ENCODE measurements at regions not wholly inside any gene's neighbourhood (a gene's known extent, or its start where the extent isn't known, plus 50 kb on each side); places are given as distances from the start of the nearest gene placed in this dataset.

DNA sequence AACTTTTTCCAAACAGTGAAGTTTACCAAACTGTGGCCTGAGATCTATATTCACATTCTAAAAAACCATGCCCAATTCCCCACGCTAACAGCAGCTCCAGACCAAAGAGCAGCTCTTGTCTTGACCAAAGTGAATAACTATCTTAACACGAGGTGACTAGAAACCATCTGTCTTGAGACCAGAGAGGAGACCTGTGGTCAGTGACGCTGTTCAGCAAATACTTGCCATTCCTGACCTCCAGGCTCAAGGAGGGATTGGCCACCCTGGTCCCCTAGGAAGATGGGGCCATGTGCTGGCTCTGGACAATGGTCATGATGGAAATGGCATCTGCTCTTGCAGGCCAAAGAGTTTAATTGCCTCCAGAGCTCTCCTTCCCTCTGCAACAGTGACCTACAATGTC is 104.4 kb upstream of the CD93 start:
- H3K27me3 ChIP-seq, result no peaks in the 10 kb centered on the region
- no peak overlapping the region for H3K4me3 ChIP-seq
- TF ChIP-seq, protein P1, sequence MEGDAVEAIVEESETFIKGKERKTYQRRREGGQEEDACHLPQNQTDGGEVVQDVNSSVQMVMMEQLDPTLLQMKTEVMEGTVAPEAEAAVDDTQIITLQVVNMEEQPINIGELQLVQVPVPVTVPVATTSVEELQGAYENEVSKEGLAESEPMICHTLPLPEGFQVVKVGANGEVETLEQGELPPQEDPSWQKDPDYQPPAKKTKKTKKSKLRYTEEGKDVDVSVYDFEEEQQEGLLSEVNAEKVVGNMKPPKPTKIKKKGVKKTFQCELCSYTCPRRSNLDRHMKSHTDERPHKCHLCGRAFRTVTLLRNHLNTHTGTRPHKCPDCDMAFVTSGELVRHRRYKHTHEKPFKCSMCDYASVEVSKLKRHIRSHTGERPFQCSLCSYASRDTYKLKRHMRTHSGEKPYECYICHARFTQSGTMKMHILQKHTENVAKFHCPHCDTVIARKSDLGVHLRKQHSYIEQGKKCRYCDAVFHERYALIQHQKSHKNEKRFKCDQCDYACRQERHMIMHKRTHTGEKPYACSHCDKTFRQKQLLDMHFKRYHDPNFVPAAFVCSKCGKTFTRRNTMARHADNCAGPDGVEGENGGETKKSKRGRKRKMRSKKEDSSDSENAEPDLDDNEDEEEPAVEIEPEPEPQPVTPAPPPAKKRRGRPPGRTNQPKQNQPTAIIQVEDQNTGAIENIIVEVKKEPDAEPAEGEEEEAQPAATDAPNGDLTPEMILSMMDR (IDR thresholded peaks at IDR 0.05), result no peak
- no peak for TF ChIP-seq POLR2A (IDR thresholded peaks at IDR 0.05)
- ATAC-seq (no peak), DNase-seq (no peak)
- intact Hi-C loops (cut with DNase I), result no loop called here
- WGBS (ENCODE audit: insufficient coverage, low coverage, low lambda C conversion rate, missing lambda C conversion rate), result 47% methylated on average over 3 of the region's 3 CpGs
- no peaks in the 10 kb centered on the region for H3K36me3 ChIP-seq
- H3K27ac ChIP-seq, result no peak overlapping the region
- no peaks in the 10 kb centered on the region for H3K9me3 ChIP-seq
- no peaks in the 10 kb centered on the region for H3K4me1 ChIP-seq

DNA sequence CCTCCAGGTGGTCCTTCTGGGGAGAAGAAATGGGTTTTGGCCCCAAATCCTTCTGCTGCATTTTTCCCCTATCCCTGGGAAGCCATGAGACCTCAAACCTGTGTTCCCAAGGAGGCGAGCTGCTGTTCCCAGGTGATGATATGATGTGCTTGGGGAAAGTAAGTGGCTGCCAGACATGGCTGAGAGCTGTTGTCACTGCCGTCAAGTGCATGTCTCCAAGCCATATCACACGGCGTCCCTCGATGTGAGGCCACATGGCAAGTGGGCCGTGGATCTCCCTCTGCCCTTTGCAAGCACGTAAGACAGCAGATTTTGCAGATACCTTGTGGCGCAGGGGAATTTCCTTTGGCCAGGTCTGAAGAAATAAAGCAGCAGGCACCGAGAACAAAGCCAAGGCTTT is 103.7 kb upstream of the CD93 start:
- Histone ChIP-seq H3K27me3 (no peaks in the 10 kb centered on the region), H3K36me3 (no peaks in the 10 kb centered on the region), H3K27ac (no peak overlapping the region), H3K9me3 (no peaks in the 10 kb centered on the region), H3K4me1 (no peaks in the 10 kb centered on the region), H3K4me3 (no peak overlapping the region)
- TF ChIP-seq, protein P1 (IDR thresholded peaks at IDR 0.05), result no peak
- no peak for TF ChIP-seq POLR2A (IDR thresholded peaks at IDR 0.05)
- WGBS (ENCODE audit: insufficient coverage, low coverage, low lambda C conversion rate, missing lambda C conversion rate), result 57% methylated on average over 7 of the region's 9 CpGs
- ATAC-seq, result no peak
- no peak for DNase-seq
- intact Hi-C loops (cut with DNase I), result no loop called here

DNA sequence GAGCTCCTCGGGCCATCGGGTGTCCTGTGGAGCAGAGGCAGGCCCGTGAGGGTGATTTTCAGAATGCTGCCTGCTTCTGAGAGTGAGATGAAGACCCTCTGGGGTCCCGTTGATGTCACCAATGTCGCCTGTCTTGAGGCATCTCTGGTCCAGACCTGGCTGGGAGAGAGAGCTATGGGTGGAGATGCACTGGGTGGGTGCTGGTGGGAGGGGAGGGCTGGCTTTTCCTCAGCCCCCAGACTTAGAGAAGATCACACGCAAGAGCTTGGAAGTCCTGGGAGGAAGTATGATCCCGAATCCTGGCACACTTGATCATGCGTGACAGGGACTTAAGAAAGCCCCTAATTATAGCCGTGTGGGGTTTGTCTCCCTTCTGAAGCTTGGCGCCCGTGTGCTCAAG is 103.2 kb upstream of the CD93 start:
- peak in 1 of 4 donors; percentile 25 for ATAC-seq
- H3K27ac ChIP-seq, result no peak overlapping the region
- H3K9me3 ChIP-seq, result no peaks in the 10 kb centered on the region

DNA sequence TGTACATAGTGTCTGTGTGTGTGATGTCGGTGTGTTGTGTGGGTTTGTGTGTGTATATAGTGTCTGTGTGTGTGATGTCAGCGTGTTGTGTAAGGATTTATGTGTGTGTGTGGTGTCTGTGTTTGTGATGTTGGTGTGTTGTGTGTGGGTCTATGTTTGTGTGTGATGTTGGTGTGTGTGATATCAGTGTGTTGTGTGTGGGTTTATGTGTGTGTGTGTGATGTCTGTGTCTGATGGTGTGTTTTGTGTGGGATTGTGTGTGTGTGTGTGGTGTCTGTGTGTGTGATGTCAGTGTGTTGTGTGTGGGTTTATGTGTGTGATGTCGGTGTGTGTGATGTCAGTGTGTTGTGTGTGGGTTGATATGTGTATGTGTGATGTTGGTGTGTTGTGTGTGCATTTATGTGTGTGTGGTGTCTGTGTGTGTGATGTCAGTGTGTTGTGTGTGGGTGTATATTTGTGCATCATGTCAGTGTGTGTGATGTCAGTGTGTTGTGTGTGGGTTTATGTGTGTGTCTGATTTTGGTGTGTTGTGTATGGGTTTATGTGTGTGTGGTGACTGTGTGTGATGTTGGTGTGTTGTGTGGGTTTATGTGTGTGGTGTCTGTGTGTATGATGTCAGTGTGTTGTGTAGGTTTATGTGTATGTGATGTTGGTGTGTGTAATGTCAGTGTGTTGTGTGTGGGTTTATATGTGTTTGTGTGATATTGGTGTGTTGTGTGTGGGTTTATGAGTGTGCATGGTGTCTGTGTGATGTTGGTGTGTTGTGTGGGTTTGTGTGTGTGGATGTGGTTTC is 102.4 kb upstream of the CD93 start:
- no peak overlapping the region for H3K4me3 ChIP-seq
- no peak for TF ChIP-seq POLR2A (IDR thresholded peaks at IDR 0.05)
- TF ChIP-seq, protein P1 (IDR thresholded peaks at IDR 0.05), result no peak

More for the DNA sequence above, 103.2 kb upstream of the CD93 start:
- Histone ChIP-seq H3K4me3 (no peak overlapping the region), H3K4me1 (no peaks in the 10 kb centered on the region), H3K36me3 (no peaks in the 10 kb centered on the region), H3K27me3 (no peaks in the 10 kb centered on the region)
- intact Hi-C loops (cut with DNase I), result no loop called here
- 60% methylated on average over 3 of the region's 11 CpGs for WGBS (ENCODE audit: insufficient coverage, low coverage, low lambda C conversion rate, missing lambda C conversion rate)
- DNase-seq, result no peak
- no peak for TF ChIP-seq POLR2A (IDR thresholded peaks at IDR 0.05)
- TF ChIP-seq, protein P1 (IDR thresholded peaks at IDR 0.05), result no peak

More for the DNA sequence above, 102.4 kb upstream of the CD93 start:
- no peaks in the 10 kb centered on the region for H3K27me3 ChIP-seq
- 63% methylated on average over 3 of the region's 3 CpGs for WGBS (ENCODE audit: insufficient coverage, low coverage, low lambda C conversion rate, missing lambda C conversion rate)
- H3K9me3 ChIP-seq, result no peaks in the 10 kb centered on the region
- intact Hi-C loops (cut with DNase I), result no loop called here
- no peak for DNase-seq
- H3K36me3 ChIP-seq, result no peaks in the 10 kb centered on the region
- no peak for ATAC-seq
- H3K27ac ChIP-seq, result no peak overlapping the region
- H3K4me1 ChIP-seq, result no peaks in the 10 kb centered on the region

Data from right lobe of liver (tissue), 6 donors.